ENCODE measurements at regions not wholly inside any gene's neighbourhood (a gene's known extent, or its start where the extent isn't known, plus 50 kb on each side); places are given as distances from the start of the nearest gene placed in this dataset.

DNA sequence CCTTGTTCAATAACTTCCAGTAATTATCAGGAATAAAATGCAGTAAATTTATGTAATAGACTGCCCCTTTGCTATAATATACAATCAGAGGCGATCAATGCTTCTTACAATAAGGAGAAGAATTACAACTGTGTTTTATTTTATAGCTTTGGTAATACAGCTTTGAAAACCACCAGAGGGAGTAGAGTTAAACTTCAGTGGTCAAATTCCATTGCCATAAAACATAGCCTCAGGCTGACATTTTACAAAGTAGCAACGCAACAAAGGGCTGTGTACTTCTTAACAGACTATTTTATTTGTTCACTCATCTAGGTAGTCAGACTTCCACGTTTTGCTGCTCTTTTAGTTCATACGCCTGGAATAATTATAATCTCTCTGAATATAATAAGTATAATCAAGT, 58.5 kb downstream of the TEX13C start:
- no peaks in the 10 kb centered on the region for H3K36me3 Mint-ChIP-seq (ENCODE audit: low read depth)
- no peak overlapping the region for H3K27ac Mint-ChIP-seq
- TF ChIP-seq, protein P1, sequence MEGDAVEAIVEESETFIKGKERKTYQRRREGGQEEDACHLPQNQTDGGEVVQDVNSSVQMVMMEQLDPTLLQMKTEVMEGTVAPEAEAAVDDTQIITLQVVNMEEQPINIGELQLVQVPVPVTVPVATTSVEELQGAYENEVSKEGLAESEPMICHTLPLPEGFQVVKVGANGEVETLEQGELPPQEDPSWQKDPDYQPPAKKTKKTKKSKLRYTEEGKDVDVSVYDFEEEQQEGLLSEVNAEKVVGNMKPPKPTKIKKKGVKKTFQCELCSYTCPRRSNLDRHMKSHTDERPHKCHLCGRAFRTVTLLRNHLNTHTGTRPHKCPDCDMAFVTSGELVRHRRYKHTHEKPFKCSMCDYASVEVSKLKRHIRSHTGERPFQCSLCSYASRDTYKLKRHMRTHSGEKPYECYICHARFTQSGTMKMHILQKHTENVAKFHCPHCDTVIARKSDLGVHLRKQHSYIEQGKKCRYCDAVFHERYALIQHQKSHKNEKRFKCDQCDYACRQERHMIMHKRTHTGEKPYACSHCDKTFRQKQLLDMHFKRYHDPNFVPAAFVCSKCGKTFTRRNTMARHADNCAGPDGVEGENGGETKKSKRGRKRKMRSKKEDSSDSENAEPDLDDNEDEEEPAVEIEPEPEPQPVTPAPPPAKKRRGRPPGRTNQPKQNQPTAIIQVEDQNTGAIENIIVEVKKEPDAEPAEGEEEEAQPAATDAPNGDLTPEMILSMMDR (IDR thresholded peaks at IDR 0.05), result no peak
- H3K4me3 Mint-ChIP-seq, result no peak overlapping the region
- H3K9me3 Mint-ChIP-seq, result no peaks in the 10 kb centered on the region
- CTCF ChIA-PET, result no interaction called here
- no peaks in the 10 kb centered on the region for H3K27me3 Mint-ChIP-seq
- no peak for DNase-seq
- POLR2A ChIA-PET, result no interaction called here
- ATAC-seq (ENCODE audit: low read depth), result no peak
- H3K4me1 Mint-ChIP-seq, result no peaks in the 10 kb centered on the region
- intact Hi-C loops (cut with micrococcal nuclease), result no loop called here

DNA sequence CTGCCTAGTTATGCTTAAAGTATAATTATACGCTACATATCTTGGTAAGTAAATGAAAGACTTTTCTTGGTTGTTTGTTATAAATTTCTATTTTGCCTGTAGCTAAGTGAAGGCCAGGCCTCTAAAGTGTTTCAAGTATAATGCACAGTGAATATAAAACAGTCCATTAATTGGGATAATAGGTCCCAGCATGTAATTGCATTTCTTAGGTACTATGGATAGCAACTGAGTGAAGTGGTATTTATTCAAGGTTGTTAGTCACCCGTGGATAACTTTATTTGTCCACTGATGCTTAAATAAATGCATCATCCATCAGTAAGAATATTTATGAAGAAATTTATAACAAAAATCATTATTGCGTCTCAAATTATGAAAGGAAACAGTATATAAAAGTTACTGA, 59.1 kb downstream of the TEX13C start:
- POLR2A ChIA-PET, result no interaction called here
- H3K27ac Mint-ChIP-seq, result no peak overlapping the region
- H3K4me3 Mint-ChIP-seq, result no peak overlapping the region
- ATAC-seq (ENCODE audit: low read depth) (no peak), DNase-seq (no peak)
- H3K36me3 Mint-ChIP-seq (ENCODE audit: low read depth), result no peaks in the 10 kb centered on the region
- H3K4me1 Mint-ChIP-seq, result no peaks in the 10 kb centered on the region
- H3K27me3 Mint-ChIP-seq, result no peaks in the 10 kb centered on the region
- intact Hi-C loops (cut with micrococcal nuclease), result no loop called here
- TF ChIP-seq, protein P1 (IDR thresholded peaks at IDR 0.05), result no peak
- H3K9me3 Mint-ChIP-seq, result no peaks in the 10 kb centered on the region
- CTCF ChIA-PET, result no interaction called here

DNA sequence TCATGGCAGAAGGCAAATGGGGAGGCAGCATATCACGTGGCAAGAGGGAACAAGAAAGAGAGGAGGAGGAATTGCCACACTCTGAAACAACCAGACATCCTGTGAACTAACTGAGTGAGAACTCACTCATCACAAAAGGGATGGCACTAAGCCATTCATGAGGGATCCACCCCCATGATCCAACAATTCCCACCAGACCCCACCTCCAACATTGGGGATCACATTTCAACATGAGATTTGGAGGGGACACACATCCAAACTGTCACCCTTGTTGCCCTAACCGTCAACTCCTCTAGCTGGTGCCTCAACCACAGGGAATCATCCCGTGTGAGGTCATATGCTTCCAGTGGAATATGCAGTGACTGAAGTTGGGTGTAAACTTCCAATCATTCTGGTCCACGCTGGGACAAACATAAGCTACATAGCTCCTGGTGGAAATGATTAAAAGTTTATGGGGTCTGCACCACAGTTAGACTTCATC, 62.5 kb downstream of the TEX13C start:
- no peaks in the 10 kb centered on the region for H3K4me1 Mint-ChIP-seq
- ChIA-PET CTCF (no interaction called here), POLR2A (no interaction called here)
- TF ChIP-seq, protein P1 (IDR thresholded peaks at IDR 0.05), result no peak
- intact Hi-C loops (cut with micrococcal nuclease), result no loop called here
- no peak overlapping the region for H3K27ac Mint-ChIP-seq
- no peak overlapping the region for H3K4me3 Mint-ChIP-seq
- H3K27me3 Mint-ChIP-seq, result no peaks in the 10 kb centered on the region
- DNase-seq (no peak), ATAC-seq (ENCODE audit: low read depth) (no peak)
- no peaks in the 10 kb centered on the region for H3K9me3 Mint-ChIP-seq
- no peaks in the 10 kb centered on the region for H3K36me3 Mint-ChIP-seq (ENCODE audit: low read depth)

DNA sequence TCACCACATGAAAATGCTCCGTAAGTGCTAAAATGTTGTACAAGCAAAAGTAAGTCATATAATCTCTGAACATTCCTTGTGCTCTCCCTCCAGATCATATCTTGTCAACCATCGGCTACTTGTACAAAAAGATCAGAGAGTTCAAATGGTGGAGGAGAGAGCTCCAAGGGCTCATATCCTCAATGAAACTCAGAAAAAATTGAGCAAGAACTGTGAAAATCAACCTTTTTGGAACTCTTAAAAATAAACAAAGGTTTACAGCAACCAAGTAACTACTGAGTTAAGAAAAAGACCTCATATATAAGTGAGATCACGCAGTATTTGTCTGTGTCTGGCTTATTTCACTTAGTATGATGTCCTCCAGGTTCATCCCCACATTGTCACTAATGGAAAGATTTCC, 63.2 kb downstream of the TEX13C start:
- ATAC-seq (ENCODE audit: low read depth) (no peak), DNase-seq (no peak)
- Mint-ChIP-seq H3K9me3 (no peaks in the 10 kb centered on the region), H3K4me1 (no peaks in the 10 kb centered on the region), H3K36me3 (ENCODE audit: low read depth) (no peaks in the 10 kb centered on the region), H3K27me3 (no peaks in the 10 kb centered on the region), H3K27ac (no peak overlapping the region), H3K4me3 (no peak overlapping the region)
- TF ChIP-seq, protein P1 (IDR thresholded peaks at IDR 0.05), result no peak
- intact Hi-C loops (cut with micrococcal nuclease), result no loop called here
- ChIA-PET CTCF (no interaction called here), POLR2A (no interaction called here)

DNA sequence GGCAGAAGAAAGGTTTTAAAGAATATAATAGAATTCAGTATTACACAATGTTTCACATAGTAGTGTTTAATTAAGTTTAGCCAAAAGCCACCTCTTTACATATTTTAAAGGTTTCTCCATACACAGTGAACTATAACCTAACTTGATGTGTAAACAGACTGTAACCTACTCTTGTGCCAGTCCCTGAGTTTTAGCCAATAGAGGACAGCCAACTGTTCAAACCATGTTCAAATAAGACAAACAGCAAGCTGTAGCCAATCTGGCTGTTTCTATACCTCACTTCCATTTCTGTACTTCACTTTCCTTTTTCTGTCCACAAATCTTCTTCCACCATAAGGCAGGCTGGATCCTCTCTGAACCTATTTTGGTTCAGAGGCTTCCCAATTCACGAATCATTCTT, 65.2 kb downstream of the TEX13C start:
- intact Hi-C loops (cut with micrococcal nuclease), result no loop called here
- no peak overlapping the region for H3K27ac Mint-ChIP-seq
- no peak for ATAC-seq (ENCODE audit: low read depth)
- H3K4me1 Mint-ChIP-seq, result no peaks in the 10 kb centered on the region
- POLR2A ChIA-PET, result no interaction called here
- no peaks in the 10 kb centered on the region for H3K36me3 Mint-ChIP-seq (ENCODE audit: low read depth)
- H3K9me3 Mint-ChIP-seq, result no peaks in the 10 kb centered on the region
- TF ChIP-seq, protein P1 (IDR thresholded peaks at IDR 0.05), result no peak
- DNase-seq, result no peak
- H3K27me3 Mint-ChIP-seq, result no peaks in the 10 kb centered on the region
- H3K4me3 Mint-ChIP-seq, result no peak overlapping the region
- CTCF ChIA-PET, result no interaction called here
